MCF 10A (cell line): ENCODE measurements at regions not wholly inside any gene's neighbourhood (a gene's known extent, or its start where the extent isn't known, plus 50 kb on each side); places are given as distances from the start of the nearest gene placed in this dataset.
"Not testable (repeated sequence)": the region's sequence is repeated elsewhere in the genome, so short reads cannot be mapped to it uniquely, and the experiment has no call there.

Experiments
- BruUV-seq: library from RNA; stranded (reverse); fragments of 400-500 nt; replicated peaks from 2 replicates; lab custom pipeline; 2021; lab: Mats Ljungman, UMichigan
- CTCF ChIA-PET: fragments of 300-600 bp; sonication (Branson Sonifier 250); formaldehyde crosslinking; extraction: SDS; loops from one replicate; lab custom pipeline; 2021; ENCODE audit warnings: antibody characterized with exemption, inconsistent platforms; lab: Yijun Ruan, JAX
- POLR2A ChIA-PET: fragments of 300-600, 350-650 bp; sonication (Branson Sonifier 250); formaldehyde crosslinking; extraction: SDS; loops from one replicate; lab custom pipeline; 2020; ENCODE audit warnings: antibody characterized with exemption, inconsistent platforms; lab: Yijun Ruan, JAX
- DNase-seq: peaks from one replicate; pipeline ENCODE4 v3.0.0-alpha.2; 2018; ENCODE audit not compliant: unreplicated experiment
- H3K27ac Mint-ChIP-seq: one replicate; pipeline ENCODE4 v1.8.0; 2022; ENCODE audit warnings: mild to moderate bottlenecking, low read depth, mixed read lengths; ENCODE audit not compliant: unreplicated experiment
- H3K27me3 Mint-ChIP-seq: one replicate; pipeline ENCODE4 v1.8.0; 2022; ENCODE audit warnings: mixed read lengths; ENCODE audit not compliant: insufficient read depth, unreplicated experiment
- H3K36me3 Mint-ChIP-seq: one replicate; pipeline ENCODE4 v1.8.0; 2022; ENCODE audit warnings: mild to moderate bottlenecking, moderate library complexity, mixed read lengths; ENCODE audit not compliant: insufficient read depth, unreplicated experiment
- H3K4me1 Mint-ChIP-seq: one replicate; pipeline ENCODE4 v1.8.0; 2022; ENCODE audit warnings: mixed read lengths; ENCODE audit not compliant: insufficient read depth, unreplicated experiment
- H3K4me3 Mint-ChIP-seq: one replicate; pipeline ENCODE4 v1.8.0; 2022; ENCODE audit warnings: mild to moderate bottlenecking, moderate library complexity, mixed read lengths; ENCODE audit not compliant: unreplicated experiment
- H3K9me3 Mint-ChIP-seq: one replicate; pipeline ENCODE4 v1.8.0; 2022; ENCODE audit warnings: mixed read lengths; ENCODE audit not compliant: unreplicated experiment
- intact Hi-C: fragments of 100-400 bp; cut with micrococcal nuclease; formaldehyde crosslinking; loops from 2 replicates; pipeline ENCODE4 v1.14.1; 2022
- TF ChIP-seq, protein P1 (sequence below): fragments of 200-600 bp; IDR thresholded peaks from one replicate; pipeline ENCODE4 v1.8.0; 2022; ENCODE audit warnings: antibody characterized with exemption, mild to moderate bottlenecking; ENCODE audit not compliant: unreplicated experiment

GRCh38 chr5:16378762-16379161 is 86.8 kb downstream of the ZNF622 start:
- no peaks in the 10 kb centered on the region for H3K9me3 Mint-ChIP-seq
- peaks cover 63% of the 10 kb centered on the region for H3K27me3 Mint-ChIP-seq
- intact Hi-C loops: no loop called here
- BruUV-seq: no TSS peak
- H3K27ac Mint-ChIP-seq: no peak overlapping the region
- DNase-seq: no peak
- no peaks in the 10 kb centered on the region for H3K36me3 Mint-ChIP-seq
- H3K4me3 Mint-ChIP-seq: no peak overlapping the region
- ChIA-PET POLR2A (no interaction called here), CTCF (no interaction called here)
- TF ChIP-seq, protein P1, sequence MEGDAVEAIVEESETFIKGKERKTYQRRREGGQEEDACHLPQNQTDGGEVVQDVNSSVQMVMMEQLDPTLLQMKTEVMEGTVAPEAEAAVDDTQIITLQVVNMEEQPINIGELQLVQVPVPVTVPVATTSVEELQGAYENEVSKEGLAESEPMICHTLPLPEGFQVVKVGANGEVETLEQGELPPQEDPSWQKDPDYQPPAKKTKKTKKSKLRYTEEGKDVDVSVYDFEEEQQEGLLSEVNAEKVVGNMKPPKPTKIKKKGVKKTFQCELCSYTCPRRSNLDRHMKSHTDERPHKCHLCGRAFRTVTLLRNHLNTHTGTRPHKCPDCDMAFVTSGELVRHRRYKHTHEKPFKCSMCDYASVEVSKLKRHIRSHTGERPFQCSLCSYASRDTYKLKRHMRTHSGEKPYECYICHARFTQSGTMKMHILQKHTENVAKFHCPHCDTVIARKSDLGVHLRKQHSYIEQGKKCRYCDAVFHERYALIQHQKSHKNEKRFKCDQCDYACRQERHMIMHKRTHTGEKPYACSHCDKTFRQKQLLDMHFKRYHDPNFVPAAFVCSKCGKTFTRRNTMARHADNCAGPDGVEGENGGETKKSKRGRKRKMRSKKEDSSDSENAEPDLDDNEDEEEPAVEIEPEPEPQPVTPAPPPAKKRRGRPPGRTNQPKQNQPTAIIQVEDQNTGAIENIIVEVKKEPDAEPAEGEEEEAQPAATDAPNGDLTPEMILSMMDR: no peak
- no peaks in the 10 kb centered on the region for H3K4me1 Mint-ChIP-seq

DNA sequence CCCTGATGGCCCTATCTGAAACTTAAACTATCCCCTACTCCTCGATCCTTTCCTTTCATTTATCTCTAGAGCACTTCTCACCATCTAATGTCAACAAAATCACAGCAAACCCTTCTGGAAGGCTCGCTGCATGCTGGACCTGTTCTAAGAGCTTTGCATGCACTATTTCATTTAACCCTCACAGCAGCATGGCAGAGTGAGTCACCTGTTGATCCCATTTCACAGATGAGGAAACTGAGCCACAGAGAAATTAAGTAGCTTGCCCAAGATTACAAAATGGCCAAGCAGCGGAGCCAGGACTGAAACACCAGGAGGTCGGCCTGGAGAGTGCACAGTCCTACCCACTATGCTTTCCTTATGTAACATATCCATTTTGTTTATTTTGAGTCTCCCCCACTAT is 93.1 kb downstream of the ZNF622 start:
- POLR2A ChIA-PET: no interaction called here
- Mint-ChIP-seq H3K36me3 (no peaks in the 10 kb centered on the region), H3K27me3 (peaks cover 56% of the 10 kb centered on the region), H3K9me3 (no peaks in the 10 kb centered on the region), H3K27ac (no peak overlapping the region), H3K4me1 (no peaks in the 10 kb centered on the region), H3K4me3 (no peak overlapping the region)
- no peak for DNase-seq
- TF ChIP-seq, protein P1: no peak
- CTCF ChIA-PET: interaction anchor here (0.6 kb wide), 1 partner anchor 948 kb away, joined by 3 read pairs; no protein-coding TSS in a partner anchor
- intact Hi-C loops: no loop called here
- BruUV-seq: no TSS peak

DNA sequence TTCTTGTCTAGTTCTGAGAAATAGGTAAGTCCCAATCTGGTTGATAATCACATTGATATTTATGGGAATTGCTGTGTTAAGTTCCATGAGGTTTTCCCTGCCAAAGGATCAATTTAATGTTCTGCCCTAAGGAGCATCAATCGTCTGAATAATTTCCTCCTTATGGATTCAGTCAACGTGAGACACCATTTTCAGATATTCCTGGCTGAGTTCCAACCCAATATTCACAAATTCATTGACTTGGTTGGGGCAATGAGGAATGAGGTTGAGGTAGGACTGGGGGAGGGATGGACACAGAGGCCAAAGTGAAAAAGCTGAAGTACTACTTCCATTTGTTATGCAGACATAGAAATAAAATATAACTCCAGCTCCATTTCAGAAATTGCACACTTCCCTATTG is 99.1 kb downstream of the ZNF622 start:
- Mint-ChIP-seq H3K36me3 (no peaks in the 10 kb centered on the region), H3K9me3 (peaks cover 2% of the 10 kb centered on the region), H3K27ac (no peak overlapping the region), H3K4me3 (no peak overlapping the region), H3K27me3 (peaks cover 78% of the 10 kb centered on the region), H3K4me1 (no peaks in the 10 kb centered on the region)
- TF ChIP-seq, protein P1: no peak
- no peak for DNase-seq
- ChIA-PET POLR2A (no interaction called here), CTCF (interaction anchor here (0.7 kb wide), 1 partner anchor 1909 kb away, joined by 4 read pairs; no protein-coding TSS in a partner anchor)
- intact Hi-C loops: no loop called here
- no TSS peak for BruUV-seq

DNA sequence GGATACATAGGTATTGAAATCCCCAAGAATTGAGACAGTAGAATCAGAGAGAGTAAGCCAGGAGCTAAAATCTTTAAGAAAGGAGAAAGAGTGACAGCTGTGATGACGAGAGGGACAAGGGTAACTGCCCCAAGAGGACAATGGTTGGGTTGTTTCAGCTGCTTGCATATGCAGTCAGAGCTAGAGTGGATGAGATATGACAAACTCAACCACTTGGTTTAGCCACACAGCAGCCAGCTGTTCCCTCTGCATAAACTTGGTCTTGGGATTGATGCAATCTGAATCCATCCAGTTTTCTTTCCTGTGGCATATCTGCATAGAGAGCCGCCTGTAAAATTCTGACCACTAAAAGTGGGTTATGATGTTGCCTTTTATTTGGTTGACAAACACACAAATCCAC is 100.7 kb downstream of the ZNF622 start:
- no peaks in the 10 kb centered on the region for H3K36me3 Mint-ChIP-seq
- BruUV-seq: no TSS peak
- no peak for DNase-seq
- CTCF ChIA-PET: no interaction called here
- no peak overlapping the region for H3K27ac Mint-ChIP-seq
- H3K27me3 Mint-ChIP-seq: peaks cover 71% of the 10 kb centered on the region
- no peaks in the 10 kb centered on the region for H3K4me1 Mint-ChIP-seq
- intact Hi-C loops: no loop called here
- TF ChIP-seq, protein P1: no peak
- peaks cover 9% of the 10 kb centered on the region for H3K9me3 Mint-ChIP-seq
- no peak overlapping the region for H3K4me3 Mint-ChIP-seq
- POLR2A ChIA-PET: no interaction called here

DNA sequence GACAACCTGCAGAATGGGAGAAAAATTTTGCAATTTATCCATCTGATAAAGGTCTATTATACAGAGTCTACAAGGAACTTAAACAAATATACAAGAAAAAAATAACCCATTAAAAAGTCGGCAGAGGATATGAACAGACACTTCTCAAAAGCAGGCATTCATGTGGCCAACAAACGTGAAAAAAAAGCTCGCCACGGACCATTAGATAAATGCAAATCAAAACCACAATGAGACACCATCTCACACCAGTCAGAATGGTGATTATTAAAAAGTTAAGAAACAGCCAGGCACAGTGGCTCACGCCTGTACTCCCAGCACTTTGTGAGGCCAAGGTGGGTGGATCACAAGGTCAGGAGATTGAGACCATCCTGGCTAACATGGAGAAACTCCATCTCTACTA is 112.2 kb downstream of the ZNF622 start:
- CTCF ChIA-PET, H3K27ac Mint-ChIP-seq, intact Hi-C loops, H3K36me3 Mint-ChIP-seq, BruUV-seq, H3K4me1 Mint-ChIP-seq, H3K4me3 Mint-ChIP-seq, POLR2A ChIA-PET, DNase-seq, H3K9me3 Mint-ChIP-seq: not testable (repeated sequence)
- peaks cover 36% of the 10 kb centered on the region for H3K27me3 Mint-ChIP-seq
